Muscle of back (tissue), 3 donors: ENCODE measurements at regions not wholly inside any gene's neighbourhood (a gene's known extent, or its start where the extent isn't known, plus 50 kb on each side); places are given as distances from the start of the nearest gene placed in this dataset.

ENCODE experiments used
- DNase-seq, 3 donors: peaks; one replicate each; pipeline versions ENCODE4 v3.0.0 to v3.0.0-alpha.2; 2013

DNA sequence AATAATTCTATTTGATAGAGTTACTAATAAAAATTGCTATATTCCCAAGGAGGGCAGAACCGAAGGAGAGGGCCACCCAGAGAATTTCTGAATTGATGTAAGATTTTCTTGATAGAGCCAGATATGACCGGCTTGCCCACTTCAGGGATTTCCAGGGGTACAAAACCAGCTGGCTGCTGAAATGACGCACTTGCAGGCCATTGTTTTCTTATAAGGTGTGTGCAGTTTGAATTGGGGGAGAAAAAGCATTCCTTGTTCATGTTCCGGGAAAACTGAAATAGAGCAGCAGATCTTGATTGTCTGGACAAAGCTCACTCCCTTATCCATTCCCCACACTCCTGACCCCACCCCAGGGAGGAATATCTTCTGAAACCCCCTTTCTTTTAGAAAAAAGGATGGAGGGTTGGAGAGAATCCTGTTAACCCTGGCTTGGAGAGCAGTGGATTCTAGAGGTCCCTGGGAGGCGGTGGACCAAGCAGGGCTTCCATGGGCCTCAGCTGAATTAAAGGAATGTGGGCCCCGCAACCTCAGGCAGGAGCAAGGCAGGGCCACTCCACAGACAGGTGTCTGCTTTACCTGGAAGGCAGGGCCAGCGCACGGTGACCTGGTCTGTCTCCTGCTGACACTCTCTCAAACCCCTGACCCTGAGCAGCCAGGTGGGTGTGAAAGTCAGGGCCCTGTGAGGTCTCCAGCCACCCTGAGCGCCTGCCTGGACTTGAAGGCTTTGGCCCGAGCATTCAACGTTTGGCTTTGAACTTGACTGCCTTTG, 96.4 kb downstream of the TMEM170B start:
- DNase-seq: no peak

DNA sequence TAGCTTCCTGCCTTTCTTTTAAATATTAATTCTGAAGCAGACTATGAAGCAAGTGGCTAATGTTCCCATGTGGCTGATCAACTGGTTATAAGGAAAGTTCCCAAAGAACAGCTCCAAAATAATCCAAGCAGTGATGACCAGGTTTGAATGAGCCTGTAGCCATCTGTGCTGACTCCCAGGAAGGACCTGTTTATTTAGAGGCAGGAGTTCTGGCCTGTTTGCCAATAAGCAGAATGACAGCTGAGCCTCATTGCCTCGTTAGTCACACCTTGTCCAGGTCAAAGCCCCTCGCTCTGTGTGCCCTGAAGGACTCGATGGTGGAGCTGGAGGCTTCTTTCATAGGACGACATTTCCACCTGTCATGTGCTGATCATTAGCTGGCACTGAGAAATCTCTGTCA, 97.4 kb downstream of the TMEM170B start:
- no peak for DNase-seq

DNA sequence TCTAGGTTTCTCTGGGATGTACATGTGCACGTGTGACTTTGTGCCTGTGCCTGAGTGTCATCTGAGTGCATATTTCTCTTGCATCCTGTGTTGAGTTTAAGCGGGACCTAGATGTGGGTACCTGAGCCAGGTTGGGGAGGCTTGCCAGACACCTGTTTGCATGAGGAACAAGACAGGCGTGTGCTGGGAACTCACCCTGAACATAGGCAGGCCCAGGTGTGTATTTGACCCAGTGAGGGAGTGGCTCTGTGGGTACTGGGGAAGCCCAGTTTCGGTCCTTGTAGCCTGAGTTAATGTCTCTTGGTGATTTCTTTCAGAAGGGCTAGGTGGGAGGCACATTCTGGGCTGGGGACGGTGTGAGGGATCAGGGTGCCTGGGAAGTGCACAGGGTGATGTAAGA, 98.6 kb downstream of the TMEM170B start:
- DNase-seq: no peak

DNA sequence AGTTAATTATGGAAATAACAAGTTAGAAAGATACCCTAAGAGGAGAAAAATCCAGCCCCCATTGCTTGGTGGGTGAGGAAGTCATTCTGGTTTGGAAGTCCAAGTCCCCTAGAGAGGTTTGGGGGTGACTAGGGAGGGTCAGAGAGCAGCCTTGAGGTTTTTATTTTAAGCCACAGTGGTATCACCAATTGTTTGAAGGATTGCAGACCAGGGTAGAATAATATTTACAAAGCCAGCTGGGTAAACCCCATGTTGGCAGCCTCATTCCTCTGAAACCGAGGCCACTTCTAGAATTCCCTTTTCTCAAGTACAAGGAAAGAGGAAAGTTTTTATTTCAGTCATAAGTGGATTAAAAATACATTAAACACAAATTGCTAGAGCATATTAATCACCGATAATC, 99.7 kb downstream of the TMEM170B start:
- DNase-seq: no peak

DNA sequence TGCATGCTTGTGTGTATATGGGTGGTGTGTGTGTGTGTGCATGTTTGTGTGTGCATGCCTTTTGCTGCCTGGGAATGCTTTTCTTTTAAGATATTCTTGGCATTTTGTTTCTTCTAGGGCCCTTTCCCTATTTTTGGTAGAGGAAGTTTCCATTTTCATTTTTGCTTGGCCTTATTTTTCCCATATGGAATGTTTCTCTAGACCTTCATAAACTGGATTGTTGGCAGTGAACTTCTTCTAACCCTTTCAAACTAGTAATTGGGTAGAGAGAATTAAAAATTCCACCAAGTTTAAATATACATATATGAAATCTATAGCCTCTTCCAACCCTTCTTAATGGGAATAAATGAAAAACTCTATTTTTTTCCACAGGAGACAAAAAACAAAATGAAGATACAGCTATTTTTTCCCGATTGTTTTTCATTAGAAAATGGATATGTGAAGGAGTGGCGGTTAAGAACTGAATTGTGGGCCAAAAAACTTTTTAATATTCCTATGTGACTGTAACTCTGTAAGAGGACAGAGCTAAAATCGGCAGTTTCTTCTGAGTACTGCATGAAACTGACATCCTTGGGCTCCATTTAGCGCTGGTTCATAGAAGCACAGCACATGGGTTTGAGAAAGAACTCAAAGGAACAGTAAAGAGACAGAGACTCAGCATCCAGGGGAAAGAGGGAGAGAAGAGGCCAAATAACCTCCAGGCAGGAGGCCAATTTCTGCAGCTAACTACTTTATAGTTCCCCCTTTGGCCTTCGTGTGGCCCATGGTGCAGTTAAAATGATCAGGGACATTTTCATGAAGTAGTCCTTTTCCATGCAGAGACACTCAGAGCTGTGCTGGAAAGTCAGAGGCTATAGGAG, 102.1 kb downstream of the TMEM170B start:
- peak; percentile 39 to 81 (median 63) for DNase-seq

DNA sequence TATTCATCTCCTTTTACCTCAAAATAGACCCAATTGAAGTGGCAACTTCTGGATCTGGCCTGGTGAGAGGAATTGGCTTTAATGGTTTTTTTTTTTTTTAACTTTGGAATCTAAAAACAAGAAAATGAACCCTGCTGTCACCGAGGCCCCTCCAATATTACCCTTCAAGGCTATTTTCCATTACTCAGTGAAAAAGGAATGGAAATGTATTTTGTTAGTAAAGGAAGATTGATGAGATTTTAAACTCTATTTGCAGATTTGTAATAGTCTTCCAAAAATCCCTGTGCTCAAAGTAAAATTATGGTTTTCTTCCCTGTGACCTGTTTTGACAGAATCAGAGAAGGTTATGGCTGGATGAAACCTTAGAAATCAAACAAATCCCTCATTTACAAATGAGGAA, 102.9 kb downstream of the TMEM170B start:
- peak in 2 of 3 donors; percentile 19 to 55 for DNase-seq

DNA sequence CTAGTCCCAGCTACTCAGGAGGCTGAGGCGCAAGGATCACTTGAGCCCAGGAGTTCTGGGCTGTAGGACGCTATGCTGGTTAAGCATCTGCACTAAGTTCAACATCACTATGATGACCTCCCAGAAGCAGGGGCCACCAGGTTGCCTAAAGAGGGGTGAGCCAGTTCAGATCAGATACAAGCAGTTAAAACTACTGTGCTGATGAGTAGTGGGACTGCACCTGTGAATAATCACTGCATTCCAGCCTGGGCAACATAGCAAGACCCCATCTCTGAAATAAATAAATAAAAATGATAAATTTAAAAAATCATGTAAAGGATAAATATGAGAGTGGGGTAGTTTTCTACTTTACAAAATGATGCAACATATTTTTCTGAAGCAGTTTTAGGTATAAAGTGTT, 106.5 kb downstream of the TMEM170B start:
- DNase-seq: no peak

DNA sequence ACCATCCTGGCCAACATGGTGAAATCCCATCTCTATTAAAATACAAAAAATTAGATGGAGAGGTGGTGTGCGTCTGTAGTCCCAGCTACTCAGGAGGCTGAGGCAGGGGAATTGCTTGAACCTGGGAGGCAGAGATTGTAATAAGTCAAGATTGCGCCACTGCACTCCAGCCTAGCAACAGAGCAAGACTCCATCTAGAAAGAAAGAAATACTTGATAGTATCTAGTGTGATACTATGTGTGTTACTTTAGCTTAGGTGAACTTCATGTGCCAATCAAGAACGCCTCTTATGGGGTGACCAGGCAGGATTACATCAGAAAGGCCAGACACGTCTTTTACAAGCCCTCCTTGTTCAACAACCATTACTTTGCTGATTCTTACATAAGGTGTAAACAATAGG, 107.1 kb downstream of the TMEM170B start:
- DNase-seq: no peak

DNA sequence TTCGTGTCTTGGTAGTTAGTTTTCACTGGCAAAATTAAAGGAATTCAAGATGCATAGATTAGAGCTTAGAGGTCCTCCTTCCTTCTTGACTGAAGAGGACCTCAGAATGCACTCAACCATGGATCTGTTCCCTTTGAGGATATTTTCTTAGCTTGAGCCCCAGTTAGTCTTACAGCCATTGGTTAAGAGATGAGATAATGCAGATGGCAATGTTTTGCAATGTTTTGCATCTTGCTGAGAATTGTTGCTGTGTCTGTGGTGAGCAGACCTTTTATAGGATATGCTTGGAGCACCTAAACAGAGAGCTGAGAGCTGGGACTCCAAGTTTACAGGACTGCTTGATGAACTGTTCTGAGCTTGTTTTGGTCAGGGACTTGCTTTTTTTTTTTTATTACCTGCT, 107.5 kb downstream of the TMEM170B start:
- no peak for DNase-seq

DNA sequence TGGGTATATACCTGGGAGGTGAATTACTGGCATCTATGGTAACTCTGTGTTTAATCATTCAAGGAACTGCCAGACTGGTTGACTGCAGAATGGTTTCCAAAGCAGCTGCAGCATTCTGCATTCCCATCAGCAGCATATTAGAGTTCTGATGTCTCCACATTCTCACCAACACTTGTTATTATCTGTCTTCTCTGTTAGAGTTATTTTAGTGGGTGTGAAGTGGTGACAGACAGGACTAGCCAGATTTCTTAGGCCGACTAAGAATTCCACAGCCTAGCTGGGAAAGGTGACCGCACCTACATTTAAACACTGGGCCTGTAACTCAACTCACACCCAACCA, 110.9 kb downstream of the TMEM170B start:
- no peak for DNase-seq

DNA sequence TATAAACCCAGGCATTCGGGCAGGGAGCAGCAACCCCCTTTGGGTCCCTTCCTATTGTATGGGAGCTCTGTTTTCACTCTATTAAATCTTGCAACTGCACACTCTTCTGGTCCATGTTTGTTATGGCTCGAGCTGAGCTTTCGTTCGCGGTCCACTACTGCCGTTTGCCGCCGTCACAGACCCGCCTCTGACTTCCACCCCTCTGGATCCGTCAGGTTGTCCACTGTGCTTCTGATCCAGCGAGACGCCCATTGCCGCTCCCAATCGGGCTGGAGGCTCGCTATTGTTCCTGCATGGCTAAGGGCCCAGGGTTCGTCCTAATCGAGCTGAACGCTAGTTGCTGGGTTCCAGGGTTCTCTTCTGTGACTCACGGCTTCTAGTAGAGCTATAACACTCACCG, 111.3 kb downstream of the TMEM170B start:
- DNase-seq: no peak

DNA sequence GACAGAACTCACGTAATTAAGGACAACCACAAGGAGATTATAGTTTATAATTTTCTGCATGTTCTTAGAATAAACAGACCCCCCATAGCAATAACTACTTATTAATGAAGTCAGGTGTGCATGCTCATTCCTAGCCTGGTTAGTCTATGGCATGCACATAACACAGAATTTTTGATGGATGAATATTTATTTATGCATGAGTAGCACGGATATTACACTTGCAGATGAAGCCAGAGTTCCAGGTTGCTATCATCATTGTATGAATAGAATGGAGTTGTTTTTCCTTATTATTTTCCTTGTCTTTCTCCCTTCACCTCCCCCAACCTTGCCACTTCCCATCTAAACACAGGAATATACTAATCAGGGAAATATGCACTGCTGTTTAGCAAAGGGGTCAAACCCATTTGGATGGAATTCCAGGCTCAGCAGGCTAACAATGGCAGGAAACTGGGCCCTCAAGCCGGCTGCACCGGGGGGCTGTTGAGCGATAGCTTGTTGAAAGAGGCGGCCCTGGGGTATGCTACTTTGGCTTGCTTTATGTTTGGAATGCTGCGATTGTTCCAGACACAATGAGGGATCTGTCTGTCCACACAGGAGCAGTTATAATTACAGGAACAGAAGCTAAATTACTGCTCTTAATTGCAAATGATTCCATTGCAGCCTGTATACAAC, 112.6 kb downstream of the TMEM170B start:
- DNase-seq: peak in 2 of 3 donors; percentile 50 to 61

DNA sequence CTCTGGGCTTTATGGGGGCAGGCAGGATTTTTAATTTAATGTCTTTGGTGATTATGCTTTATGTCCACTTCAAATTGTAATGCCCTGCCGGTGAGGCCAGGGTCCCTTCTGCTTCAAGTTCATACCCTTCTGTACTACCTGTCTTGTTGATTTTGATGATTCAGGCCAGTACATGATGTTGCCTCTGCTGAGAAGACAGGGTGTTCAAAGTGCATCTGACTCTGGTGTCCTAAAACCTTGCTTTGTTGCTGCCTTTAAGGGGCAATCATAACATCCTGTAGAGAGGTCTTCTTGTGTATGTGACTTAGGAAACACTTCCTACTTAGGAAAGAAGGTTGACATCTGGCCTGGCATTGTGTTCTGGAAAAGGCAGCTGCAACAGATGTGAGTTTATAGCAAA, 113.2 kb downstream of the TMEM170B start:
- peak in 1 of 3 donors; percentile 38 for DNase-seq

DNA sequence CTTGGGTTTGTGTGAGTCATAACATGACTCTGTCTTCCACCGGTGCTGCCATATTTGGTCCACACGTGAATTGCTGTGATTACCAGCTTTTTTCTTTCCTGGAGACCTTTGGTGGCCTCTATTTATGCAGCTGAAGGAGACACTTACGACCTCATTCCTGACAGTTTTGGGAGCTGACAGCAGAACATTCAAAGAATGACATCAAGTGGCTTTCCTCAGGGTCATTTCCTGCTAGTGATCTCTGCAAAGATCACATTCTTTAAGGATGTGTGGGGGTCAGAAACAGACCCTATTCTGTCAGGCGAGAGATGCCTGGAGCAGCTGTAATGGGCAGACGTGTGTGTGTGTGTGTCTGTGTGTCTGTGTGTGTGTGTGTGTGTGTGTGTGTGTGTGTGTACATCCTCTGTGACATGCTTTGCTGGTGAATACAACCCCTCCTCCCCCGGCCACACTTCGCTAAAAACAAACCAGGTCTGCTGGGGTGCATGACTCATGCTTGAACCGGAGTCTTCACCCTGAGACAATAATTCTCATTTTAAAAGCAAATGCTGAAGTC, 115.6 kb downstream of the TMEM170B start:
- DNase-seq: peak in 2 of 3 donors; percentile 32 to 82

DNA sequence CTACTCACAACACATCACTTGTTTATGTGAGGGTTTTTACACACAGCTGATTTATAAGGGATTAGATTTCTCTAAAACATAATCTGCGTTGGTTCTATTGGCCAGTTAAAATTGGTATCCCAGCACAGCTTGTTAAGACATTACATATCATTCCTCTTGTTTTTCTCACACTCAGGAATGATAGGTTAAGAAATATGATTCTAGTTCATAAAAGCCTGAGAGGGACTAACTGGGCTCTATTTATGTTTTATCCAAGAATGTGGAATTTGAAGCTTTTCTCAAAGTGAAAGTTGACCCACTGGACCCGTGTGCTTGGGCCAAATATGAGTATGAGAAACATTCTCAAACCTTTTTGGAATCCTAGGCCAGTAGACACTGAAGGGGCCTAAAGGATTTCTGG, 117.3 kb downstream of the TMEM170B start:
- peak in 2 of 3 donors; percentile 6 to 33 for DNase-seq

DNA sequence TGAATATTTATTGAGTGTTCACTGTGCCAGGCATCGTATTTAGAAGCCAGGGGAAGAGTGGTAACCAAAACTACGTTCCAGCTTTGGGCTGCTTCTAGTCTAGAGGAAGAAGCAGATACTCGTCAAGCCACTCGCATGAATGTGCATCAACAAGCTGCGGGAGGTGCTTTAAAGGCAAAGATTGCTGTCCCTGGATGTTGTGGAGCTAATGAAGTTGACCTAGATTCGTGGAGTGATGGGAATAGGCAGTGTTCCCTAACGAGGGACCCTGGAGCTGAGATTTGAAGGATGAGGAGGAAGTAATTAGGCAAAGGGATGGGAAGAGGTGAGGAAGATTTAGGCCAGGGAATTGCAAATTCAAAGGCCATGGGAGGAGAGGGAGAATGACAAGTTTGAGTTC, 118.9 kb downstream of the TMEM170B start:
- DNase-seq: no peak

DNA sequence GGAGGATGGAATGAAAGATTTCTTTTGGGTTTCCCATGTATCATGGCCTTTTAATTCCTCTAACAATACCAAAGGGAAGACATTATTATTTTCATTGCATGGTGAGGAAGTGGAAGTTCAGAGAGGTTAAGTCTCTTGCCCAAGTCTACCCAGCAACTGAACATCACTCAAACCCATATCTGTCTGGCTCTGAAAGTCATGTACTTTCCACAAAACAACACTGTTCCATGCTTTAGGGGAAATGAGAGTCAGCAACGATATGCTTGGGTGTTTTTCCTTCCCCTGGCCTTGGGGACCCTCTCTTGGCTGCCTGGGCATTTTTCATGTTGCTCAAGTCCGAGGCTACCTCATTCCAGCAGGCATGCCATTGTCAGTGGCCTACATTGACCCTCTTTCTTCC, 118.8 kb downstream of the ADTRP start:
- DNase-seq: no peak

DNA sequence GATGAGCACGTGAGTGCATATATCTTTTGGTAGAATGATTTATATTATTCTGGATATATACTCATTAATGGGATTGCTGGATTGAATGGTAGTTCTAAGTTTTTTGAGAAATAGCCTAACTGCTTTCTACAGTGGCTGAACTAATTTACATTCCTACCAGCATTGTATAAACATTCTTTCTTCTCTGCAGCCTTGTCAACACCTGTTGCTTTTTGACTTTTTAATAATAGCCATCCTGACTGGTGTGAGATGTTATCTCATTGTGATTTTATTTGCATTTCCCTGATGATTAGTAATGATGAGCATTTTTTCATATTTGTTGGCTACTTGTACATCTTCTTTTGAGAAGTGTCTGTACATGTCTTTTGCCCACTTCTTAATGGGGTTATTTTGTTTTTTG, 116.3 kb downstream of the ADTRP start:
- no peak for DNase-seq

DNA sequence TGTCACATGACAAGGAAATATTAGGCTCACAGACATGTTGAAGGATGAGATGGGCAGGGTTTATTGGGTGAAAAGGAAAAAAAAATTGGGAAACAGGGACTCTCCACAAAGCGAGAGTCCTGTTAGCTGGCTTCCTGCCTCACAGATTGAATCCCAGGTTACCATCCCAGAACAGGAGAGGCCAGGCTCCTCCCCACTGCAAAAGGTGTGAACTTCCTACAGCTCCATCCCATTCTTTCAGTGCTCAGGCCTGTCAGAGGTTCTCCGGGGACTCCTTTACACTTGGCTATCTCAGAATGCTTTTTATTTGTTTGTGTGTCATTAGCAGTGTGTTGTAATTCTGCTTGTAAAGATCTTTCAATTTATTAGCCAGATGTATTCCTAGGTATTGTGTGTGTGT, 115.1 kb downstream of the ADTRP start:
- DNase-seq: no peak
